HFF-Myc (cell line): ENCODE measurements at regions not wholly inside any gene's neighbourhood (a gene's known extent, or its start where the extent isn't known, plus 50 kb on each side); places are given as distances from the start of the nearest gene placed in this dataset.

Source experiments
- DNase-seq: peaks from one replicate; pipeline ENCODE4 v3.0.0-alpha.2; 2011; ENCODE audit warnings: low read depth; ENCODE audit errors: extremely low read depth
- H3K4me3 ChIP-seq: replicated peaks from 2 replicates; pipeline ENCODE4 v1.5.1; 2011; ENCODE audit warnings: low read depth, mild to moderate bottlenecking, control low read depth, low read length
- CTCF ChIP-seq: IDR thresholded peaks from 2 replicates; pipeline ENCODE4 v1.5.1; 2012; ENCODE audit warnings: mild to moderate bottlenecking, low read depth, low read length, control low read depth; ENCODE audit errors: missing control alignments

- no peak for TF ChIP-seq CTCF
- DNase-seq: no peak
- no peak overlapping the region for H3K4me3 ChIP-seq
Observed at GRCh38 chr10:121043124-121043849, 192.1 kb downstream of the WDR11 start.

- H3K4me3 ChIP-seq: no peak overlapping the region
- DNase-seq: no peak
- no peak for TF ChIP-seq CTCF
Observed at GRCh38 chr10:121048749-121049148, 197.6 kb downstream of the WDR11 start.

- no peak overlapping the region for H3K4me3 ChIP-seq
- TF ChIP-seq CTCF: no peak
- no peak for DNase-seq
Observed at GRCh38 chr10:121049489-121049888, 198.3 kb downstream of the WDR11 start.

- H3K4me3 ChIP-seq: no peak overlapping the region
- no peak for TF ChIP-seq CTCF
- no peak for DNase-seq
Observed at GRCh38 chr10:121049923-121050322, 198.8 kb downstream of the WDR11 start.

- DNase-seq: no peak
- no peak overlapping the region for H3K4me3 ChIP-seq
- TF ChIP-seq CTCF: no peak
Observed at GRCh38 chr10:121051171-121051570, 200.0 kb downstream of the WDR11 start.

- no peak for DNase-seq
- TF ChIP-seq CTCF: no peak
- no peak overlapping the region for H3K4me3 ChIP-seq
Observed at GRCh38 chr10:121051696-121052279, 200.6 kb downstream of the WDR11 start.
